Left ventricle myocardium superior (tissue), 1 donor: ENCODE measurements at regions not wholly inside any gene's neighbourhood (a gene's known extent, or its start where the extent isn't known, plus 50 kb on each side); places are given as distances from the start of the nearest gene placed in this dataset.
"Not testable (repeated sequence)": the region's sequence is repeated elsewhere in the genome, so short reads cannot be mapped to it uniquely, and the experiment has no call there.

Source experiments
- ATAC-seq: fragments of 200-7000 bp; cut with Tn5 transposase; one replicate; pipeline ENCODE4 v1.9.1; 2020; ENCODE audit warnings: mild to moderate bottlenecking, moderate library complexity
- DNase-seq: peaks from one replicate; pipeline ENCODE4 v3.0.0-alpha.2; 2020
- intact Hi-C: fragments of 100-400 bp; cut with micrococcal nuclease; formaldehyde crosslinking; loops from one replicate; pipeline ENCODE4 v1.11.0; 2022
- donor health status: DM: no; HTN: yes; CAD: no; lungs with severe emphysema.

GRCh38 chr20:40082436-40082835 lies 606.6 kb downstream of the MAFB start:
- intact Hi-C loops, result no loop called here
- ATAC-seq, result no peak
- no peak for DNase-seq

- no peak for DNase-seq
- ATAC-seq, result no peak
- intact Hi-C loops, result no loop called here
These were observed 607.4 kb downstream of the MAFB start for GRCh38 chr20:40081653-40082052.

GRCh38 chr20:40080041-40080652 lies 608.9 kb downstream of the MAFB start:
- intact Hi-C loops, result no loop called here
- no peak for ATAC-seq
- peak; percentile 24 for DNase-seq

GRCh38 chr20:40073535-40074111 lies 615.4 kb downstream of the MAFB start:
- intact Hi-C loops, result no loop called here
- ATAC-seq (peak; percentile 31), DNase-seq (no peak)

GRCh38 chr20:40072907-40073306 lies 616.1 kb downstream of the MAFB start:
- ATAC-seq, result no peak
- intact Hi-C loops, result no loop called here

GRCh38 chr20:40056171-40056570 lies 632.9 kb downstream of the MAFB start:
- no peak for DNase-seq
- intact Hi-C loops, result no loop called here
- ATAC-seq, result no peak

More at GRCh38 chr20:40072907-40073306, 616.1 kb downstream of the MAFB start:
- DNase-seq, result no peak

GRCh38 chr20:40055711-40056110 lies 633.3 kb downstream of the MAFB start:
- DNase-seq, result no peak
- no peak for ATAC-seq
- intact Hi-C loops, result no loop called here

GRCh38 chr20:40054311-40054710 lies 634.7 kb downstream of the MAFB start:
- ATAC-seq, result no peak
- intact Hi-C loops, result no loop called here
- no peak for DNase-seq

- intact Hi-C loops, result no loop called here
- DNase-seq (no peak), ATAC-seq (no peak)
These were observed 638.4 kb downstream of the MAFB start for GRCh38 chr20:40050596-40050995.

- no peak for ATAC-seq
- DNase-seq, result no peak
- intact Hi-C loops, result no loop called here
These were observed 639.2 kb downstream of the MAFB start for GRCh38 chr20:40049854-40050253.

GRCh38 chr20:40046703-40047102 lies 642.3 kb downstream of the MAFB start:
- intact Hi-C loops, result no loop called here
- no peak for ATAC-seq
- DNase-seq, result no peak

GRCh38 chr20:40037511-40037910 lies 651.5 kb downstream of the MAFB start:
- intact Hi-C loops, result no loop called here
- DNase-seq (no peak), ATAC-seq (no peak)

GRCh38 chr20:40029589-40029988 lies 659.4 kb downstream of the MAFB start:
- ATAC-seq (no peak), DNase-seq (no peak)
- intact Hi-C loops, result no loop called here

GRCh38 chr20:40019510-40019909 lies 669.5 kb downstream of the MAFB start:
- intact Hi-C loops, result no loop called here
- DNase-seq (no peak), ATAC-seq (no peak)

GRCh38 chr20:40017765-40018164 lies 671.3 kb downstream of the MAFB start:
- intact Hi-C loops, result no loop called here
- no peak for DNase-seq
- ATAC-seq, result no peak

GRCh38 chr20:40016890-40017289 lies 672.1 kb downstream of the MAFB start:
- ATAC-seq (no peak), DNase-seq (no peak)
- intact Hi-C loops, result no loop called here

- DNase-seq (no peak), ATAC-seq (no peak)
- intact Hi-C loops, result no loop called here
These were observed 672.6 kb downstream of the MAFB start for GRCh38 chr20:40016392-40016791.

GRCh38 chr20:40012026-40012425 lies 677.0 kb downstream of the MAFB start:
- DNase-seq, intact Hi-C loops, ATAC-seq: not testable (repeated sequence)

- ATAC-seq (no peak), DNase-seq (no peak)
- intact Hi-C loops, result no loop called here
These were observed 678.6 kb downstream of the MAFB start for GRCh38 chr20:40010483-40010882.

GRCh38 chr20:40009542-40009941 lies 679.5 kb downstream of the MAFB start:
- DNase-seq (no peak), ATAC-seq (no peak)
- intact Hi-C loops, result no loop called here

GRCh38 chr20:40008177-40008576 lies 680.9 kb downstream of the MAFB start:
- intact Hi-C loops, result no loop called here
- DNase-seq, result no peak
- ATAC-seq, result no peak
